CD14-positive monocyte (primary cell): ENCODE measurements at regions not wholly inside any gene's neighbourhood (a gene's known extent, or its start where the extent isn't known, plus 50 kb on each side); places are given as distances from the start of the nearest gene placed in this dataset.

ENCODE experiments used
- DNase-seq, 3 donors: peaks; one replicate each; pipeline ENCODE4 v3.0.0-alpha.2; 2011 to 2022
- H2AFZ ChIP-seq: 2 replicates; pipeline ENCODE4 v1.6.0; 2012; ENCODE audit warnings: mild to moderate bottlenecking, low read depth, low read length, inconsistent platforms; ENCODE audit not compliant: insufficient read depth, poor library complexity, severe bottlenecking
- H3K27ac ChIP-seq, 2 donors: 1 replicate in 1 of 2; 2 replicates in 1 of 2; pipeline ENCODE4 v1.5.1; 2012 to 2013; ENCODE audit warnings: low read length in 2 of 2, control low read depth in 1 of 2, inconsistent platforms in 1 of 2, low read depth in 1 of 2, mild to moderate bottlenecking in 1 of 2
- H3K27me3 ChIP-seq, 2 donors: one replicate each; pipeline versions ENCODE4 v1.6.0 to v1.6.1; 2011 to 2013; ENCODE audit warnings: low read length in 2 of 2; ENCODE audit not compliant: control insufficient read depth in 2 of 2, insufficient read depth in 2 of 2
- H3K36me3 ChIP-seq, 2 donors: replicated peaks in 1 of 2; 1 replicate in 1 of 2; 2 replicates in 1 of 2; pipeline versions ENCODE4 v1.5.1 to v1.6.1; 2012 to 2013; ENCODE audit warnings: low read length in 2 of 2, control low read depth in 1 of 2, inconsistent platforms in 1 of 2, mild to moderate bottlenecking in 1 of 2; ENCODE audit not compliant: insufficient read depth in 2 of 2, control insufficient read depth in 1 of 2
- H3K4me1 ChIP-seq, 2 donors: 1 replicate in 1 of 2; 2 replicates in 1 of 2; pipeline versions ENCODE4 v1.5.1 to v1.6.1; 2012 to 2013; ENCODE audit warnings: low read length in 2 of 2, control low read depth in 1 of 2, inconsistent platforms in 1 of 2, mild to moderate bottlenecking in 1 of 2, moderate library complexity in 1 of 2; ENCODE audit not compliant: insufficient read depth in 2 of 2, control insufficient read depth in 1 of 2
- H3K4me2 ChIP-seq: replicated peaks from 2 replicates; pipeline ENCODE3; 2012; ENCODE audit warnings: low read length, moderate library complexity, mild to moderate bottlenecking; ENCODE audit not compliant: poor library complexity, severe bottlenecking; ENCODE audit errors: extremely low read depth
- H3K4me3 ChIP-seq, 3 experiments: fragments of 200-600 bp in 1 of 3; sonication (generic) in 1 of 3; replicated peaks in 1 of 3; 1 replicate in 2 of 3; 2 replicates in 1 of 3; pipeline ENCODE4 v1.5.1; 2011 to 2013; ENCODE audit warnings: low read length in 3 of 3, mild to moderate bottlenecking in 3 of 3, control low read depth in 2 of 3, low read depth in 2 of 3, inconsistent platforms in 1 of 3, moderate library complexity in 1 of 3
- H3K79me2 ChIP-seq: 2 replicates; pipeline ENCODE4 v1.6.0; 2012; ENCODE audit warnings: mild to moderate bottlenecking, control low read depth, inconsistent platforms, low read length, moderate library complexity; ENCODE audit not compliant: insufficient read depth
- H3K9ac ChIP-seq: 2 replicates; pipeline ENCODE4 v1.6.0; 2017; ENCODE audit warnings: low read length, mild to moderate bottlenecking; ENCODE audit not compliant: insufficient read depth, poor library complexity, severe bottlenecking
- H3K9me3 ChIP-seq, 2 donors: replicated peaks in 1 of 2; 1 replicate in 1 of 2; 2 replicates in 1 of 2; pipeline versions ENCODE4 v1.5.1 to v1.6.1; 2012 to 2013; ENCODE audit warnings: low read length in 2 of 2, control low read depth in 1 of 2; ENCODE audit not compliant: control insufficient read depth in 1 of 2, insufficient read depth in 1 of 2
- H4K20me1 ChIP-seq: 2 replicates; pipeline ENCODE4 v1.6.0; 2012; ENCODE audit warnings: mild to moderate bottlenecking, low read length, control low read depth, moderate library complexity; ENCODE audit not compliant: insufficient read depth
- H3K27ac Mint-ChIP-seq, 7 donors: one replicate each; pipeline ENCODE4 v1.8.0; 2020; ENCODE audit warnings: mild to moderate bottlenecking in 7 of 7, mixed read lengths in 7 of 7, moderate library complexity in 6 of 7, inconsistent platforms in 2 of 7
- H3K27me3 Mint-ChIP-seq, 3 donors: one replicate each; pipeline ENCODE4 v1.8.0; 2021 to 2022; ENCODE audit warnings: low read depth in 3 of 3, mild to moderate bottlenecking in 3 of 3, mixed read lengths in 3 of 3, moderate library complexity in 3 of 3, inconsistent platforms in 1 of 3
- H3K36me3 Mint-ChIP-seq, 2 donors: one replicate each; pipeline ENCODE4 v1.8.0; 2020; ENCODE audit warnings: mixed read lengths in 2 of 2, inconsistent platforms in 1 of 2, mild to moderate bottlenecking in 1 of 2
- H3K4me1 Mint-ChIP-seq: one replicate; pipeline ENCODE4 v1.8.0; 2020; ENCODE audit warnings: mild to moderate bottlenecking, mixed read lengths
- H3K4me3 Mint-ChIP-seq, 2 donors: one replicate each; pipeline ENCODE4 v1.8.0; 2020; ENCODE audit warnings: mild to moderate bottlenecking in 2 of 2, mixed read lengths in 2 of 2, moderate library complexity in 1 of 2
- H3K9me3 Mint-ChIP-seq, 7 donors: one replicate each; pipeline ENCODE4 v1.8.0; 2020 to 2022; ENCODE audit warnings: mixed read lengths in 7 of 7, mild to moderate bottlenecking in 6 of 7, moderate library complexity in 6 of 7, inconsistent platforms in 2 of 7
- WGBS: methylation state at CpG from one replicate; pipeline ENCODE4 v1.1.5; 2013; ENCODE audit warnings: missing lambda C conversion rate; ENCODE audit not compliant: insufficient coverage; 5-methylcytosine and 5-hydroxymethylcytosine counted together
- intact Hi-C, 2 donors: fragments of 100-400 bp; cut with micrococcal nuclease; formaldehyde crosslinking; loops; one replicate each; pipeline versions ENCODE4 v1.15.0 to v1.15.1; 2023
- TF ChIP-seq, protein P1 (sequence below): fragments of 200-600 bp; IDR thresholded peaks from one replicate; pipeline ENCODE4 v1.8.0; 2022; ENCODE audit warnings: antibody characterized with exemption, mild to moderate bottlenecking

DNA sequence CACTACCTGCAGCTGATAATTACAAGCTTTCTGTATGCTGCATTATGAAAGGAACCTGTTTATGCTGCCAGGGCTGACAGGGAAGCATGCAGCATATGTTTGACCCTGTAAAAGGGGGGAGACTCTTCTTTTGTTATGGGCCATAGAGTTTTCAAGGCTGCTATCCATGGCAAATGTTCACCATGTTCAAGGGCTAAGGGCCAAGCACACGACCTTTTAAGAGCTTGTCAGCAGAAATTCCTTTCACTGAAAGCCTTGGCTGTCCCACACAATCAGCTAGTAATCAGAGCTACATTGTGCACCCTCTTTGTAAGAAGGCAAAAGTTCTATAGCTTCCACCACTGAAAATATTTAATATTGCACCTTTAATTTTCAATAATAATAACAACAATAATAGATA lies 74.2 kb upstream of the MBIP start:
- H3K36me3 ChIP-seq: no peaks in the 10 kb centered on the region
- H3K4me2 ChIP-seq: no peak overlapping the region
- no peak overlapping the region for H3K9ac ChIP-seq
- no peaks in the 10 kb centered on the region for H3K4me1 ChIP-seq
- no peaks in the 10 kb centered on the region for H3K27me3 ChIP-seq
- no peak overlapping the region for H3K27ac Mint-ChIP-seq
- H3K9me3 ChIP-seq: no peaks in the 10 kb centered on the region
- no peaks in the 10 kb centered on the region for H3K4me1 Mint-ChIP-seq
- H3K4me3 ChIP-seq: no peak overlapping the region
- H3K27me3 Mint-ChIP-seq: peaks cover 5 to 8% (median 6%) of the 10 kb centered on the region in 3 donors
- 14% methylated on average over 1 of the region's 1 CpG for WGBS
- H3K4me3 Mint-ChIP-seq: no peak overlapping the region
- intact Hi-C loops: no loop called here
- H3K9me3 Mint-ChIP-seq: peaks cover 0 to 6% (median 0%) of the 10 kb centered on the region in 7 donors
- no peak for DNase-seq
- H3K27ac ChIP-seq: no peak overlapping the region
- H4K20me1 ChIP-seq: no peaks in the 10 kb centered on the region
- TF ChIP-seq, protein P1, sequence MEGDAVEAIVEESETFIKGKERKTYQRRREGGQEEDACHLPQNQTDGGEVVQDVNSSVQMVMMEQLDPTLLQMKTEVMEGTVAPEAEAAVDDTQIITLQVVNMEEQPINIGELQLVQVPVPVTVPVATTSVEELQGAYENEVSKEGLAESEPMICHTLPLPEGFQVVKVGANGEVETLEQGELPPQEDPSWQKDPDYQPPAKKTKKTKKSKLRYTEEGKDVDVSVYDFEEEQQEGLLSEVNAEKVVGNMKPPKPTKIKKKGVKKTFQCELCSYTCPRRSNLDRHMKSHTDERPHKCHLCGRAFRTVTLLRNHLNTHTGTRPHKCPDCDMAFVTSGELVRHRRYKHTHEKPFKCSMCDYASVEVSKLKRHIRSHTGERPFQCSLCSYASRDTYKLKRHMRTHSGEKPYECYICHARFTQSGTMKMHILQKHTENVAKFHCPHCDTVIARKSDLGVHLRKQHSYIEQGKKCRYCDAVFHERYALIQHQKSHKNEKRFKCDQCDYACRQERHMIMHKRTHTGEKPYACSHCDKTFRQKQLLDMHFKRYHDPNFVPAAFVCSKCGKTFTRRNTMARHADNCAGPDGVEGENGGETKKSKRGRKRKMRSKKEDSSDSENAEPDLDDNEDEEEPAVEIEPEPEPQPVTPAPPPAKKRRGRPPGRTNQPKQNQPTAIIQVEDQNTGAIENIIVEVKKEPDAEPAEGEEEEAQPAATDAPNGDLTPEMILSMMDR: no peak
- no peak overlapping the region for H2AFZ ChIP-seq
- H3K79me2 ChIP-seq: no peaks in the 10 kb centered on the region
- H3K36me3 Mint-ChIP-seq: no peaks in the 10 kb centered on the region

DNA sequence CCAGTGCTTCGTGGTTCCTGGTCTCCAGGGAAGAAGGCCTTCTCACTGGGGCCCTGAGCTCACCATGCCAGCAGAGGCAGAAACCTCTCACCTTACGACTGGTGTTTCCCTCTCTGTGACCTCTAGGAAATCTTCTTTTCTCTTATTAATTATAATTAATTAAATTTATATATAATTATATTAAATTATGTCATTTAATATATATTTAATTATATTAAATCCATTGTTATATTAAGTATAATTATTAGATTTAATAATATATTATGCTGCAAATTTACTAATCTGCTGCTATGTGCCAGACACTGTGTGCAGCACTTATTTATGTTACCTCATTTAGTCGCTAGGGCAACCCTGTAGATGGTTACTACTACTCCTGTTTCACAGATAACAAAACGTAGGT lies 70.3 kb upstream of the MBIP start:
- H3K27ac ChIP-seq: no peak overlapping the region
- no peaks in the 10 kb centered on the region for H3K27me3 ChIP-seq
- TF ChIP-seq, protein P1: no peak
- H2AFZ ChIP-seq: no peak overlapping the region
- no peaks in the 10 kb centered on the region for H3K4me1 ChIP-seq
- no peak for DNase-seq
- intact Hi-C loops: no loop called here
- no peaks in the 10 kb centered on the region for H3K9me3 ChIP-seq
- no peaks in the 10 kb centered on the region for H3K36me3 Mint-ChIP-seq
- no peak overlapping the region for H3K9ac ChIP-seq
- no peak overlapping the region for H3K27ac Mint-ChIP-seq
- WGBS: 57% methylated on average over 1 of the region's 4 CpGs
- no peak overlapping the region for H3K4me2 ChIP-seq
- H3K9me3 Mint-ChIP-seq: peaks cover 0 to 4% (median 0%) of the 10 kb centered on the region in 7 donors
- peaks cover 2 to 5% (median 2%) of the 10 kb centered on the region in 3 donors for H3K27me3 Mint-ChIP-seq
- H3K4me3 ChIP-seq: no peak overlapping the region
- peaks cover 6% of the 10 kb centered on the region for H3K4me1 Mint-ChIP-seq
- no peaks in the 10 kb centered on the region for H3K79me2 ChIP-seq
- H3K4me3 Mint-ChIP-seq: no peak overlapping the region
- H3K36me3 ChIP-seq: no peaks in the 10 kb centered on the region
- H4K20me1 ChIP-seq: no peaks in the 10 kb centered on the region
